ENCODE measurements at regions not wholly inside any gene's neighbourhood (a gene's known extent, or its start where the extent isn't known, plus 50 kb on each side); places are given as distances from the start of the nearest gene placed in this dataset.

- TF ChIP-seq CEBPB (IDR thresholded peaks at IDR 0.05; ENCODE audit: low read depth, low read length) (no peak), CTCF (IDR thresholded peaks at IDR 0.05; ENCODE audit: control extremely low read depth in 1 of 3, insufficient read depth in 1 of 3, low read depth in 1 of 3, low read length in 3 of 3) (no peak), KDM1A (IDR thresholded peaks at IDR 0.05; ENCODE audit: borderline replicate concordance, low read length) (no peak), ATF3 (IDR thresholded peaks at IDR 0.05; ENCODE audit: insufficient read depth, low read depth, low read length) (no peak), CHD2 (IDR thresholded peaks at IDR 0.05; ENCODE audit: low read length) (no peak), EGR1 (IDR thresholded peaks at IDR 0.05; ENCODE audit: borderline replicate concordance, low read depth, low read length) (no peak), POLR2A (IDR thresholded peaks at IDR 0.05; ENCODE audit: control extremely low read depth in 1 of 2, low read depth in 2 of 2, low read length in 2 of 2) (no peak), MAFK (IDR thresholded peaks at IDR 0.05; ENCODE audit: low read depth, low read length) (no peak), TAF1 (IDR thresholded peaks at IDR 0.05; ENCODE audit: low read depth, low read length) (no peak), EZH2 (IDR thresholded peaks at IDR 0.05; ENCODE audit: low read depth, low read length, severe bottlenecking) (no peak)
Measured at GRCh38 chr20:60762386-60762785, 489.7 kb upstream of the CDH4 start.

Data from H1 (cell line).